Prostate gland (tissue), 2 donors: ENCODE measurements at regions not wholly inside any gene's neighbourhood (a gene's known extent, or its start where the extent isn't known, plus 50 kb on each side); places are given as distances from the start of the nearest gene placed in this dataset.

ENCODE experiments used
- CTCF ChIP-seq, 4 experiments: fragments of 200-600 bp in 2 of 4; fragments of 450-650 bp in 2 of 4; sonication (generic) in 2 of 4; IDR thresholded peaks; 1 replicate in 3 of 4; 2 replicates in 1 of 4; pipeline ENCODE4 v1.5.1; 2016 to 2019; ENCODE audit warnings: antibody characterized with exemption in 4 of 4, mild to moderate bottlenecking in 2 of 4, moderate library complexity in 2 of 4
- POLR2A ChIP-seq: fragments of 450-650 bp; IDR thresholded peaks from one replicate; pipeline ENCODE4 v1.6.1; 2016; ENCODE audit warnings: antibody characterized with exemption, mild to moderate bottlenecking

- TF ChIP-seq CTCF (IDR thresholded peaks at IDR 0.05) = no peak
- TF ChIP-seq POLR2A = no peak
Measured at GRCh38 chr4:10746371-10747171, 62.0 kb upstream of the CLNK start.
